Transverse colon (tissue), 4 donors: ENCODE measurements at regions not wholly inside any gene's neighbourhood (a gene's known extent, or its start where the extent isn't known, plus 50 kb on each side); places are given as distances from the start of the nearest gene placed in this dataset.

Experiments
- DNase-seq: peaks from one replicate; pipeline ENCODE4 v3.0.0-alpha.2; 2019
- H3K27ac ChIP-seq, 4 donors: fragments of 200-600 bp; sonication (generic); 2 replicates each; pipeline ENCODE4 v1.5.1; 2016 to 2018; ENCODE audit warnings: inconsistent platforms in 4 of 4
- H3K27me3 ChIP-seq: fragments of 200-600 bp; sonication (generic); 2 replicates; pipeline ENCODE4 v1.5.1; 2017; ENCODE audit warnings: inconsistent platforms
- H3K36me3 ChIP-seq, 4 donors: fragments of 200-600 bp; sonication (generic); 2 replicates each; pipeline ENCODE4 v1.5.1; 2017 to 2019; ENCODE audit warnings: inconsistent platforms in 4 of 4
- H3K4me1 ChIP-seq, 4 donors: fragments of 200-600 bp; sonication (generic); 2 replicates each; pipeline ENCODE4 v1.5.1; 2017 to 2020; ENCODE audit warnings: inconsistent platforms in 4 of 4
- H3K4me3 ChIP-seq, 4 donors: fragments of 200-600 bp; sonication (generic); 1 replicate in 1 of 4; 2 replicates in 3 of 4; pipeline versions ENCODE4 v1.5.1 to v1.6.1; 2017 to 2019; ENCODE audit warnings: inconsistent platforms in 4 of 4
- H3K9me3 ChIP-seq, 2 donors: fragments of 200-600 bp; sonication (generic); 2 replicates each; pipeline ENCODE4 v1.5.1; 2017 to 2019; ENCODE audit warnings: inconsistent platforms in 2 of 2
- CTCF ChIP-seq, 5 experiments: fragments of 200-600 bp in 3 of 5; fragments of 450-650 bp in 2 of 5; sonication (generic) in 3 of 5; IDR thresholded peaks; 1 replicate in 2 of 5; 2 replicates in 3 of 5; pipeline ENCODE4 v1.5.1; 2016 to 2017; ENCODE audit warnings: antibody characterized with exemption in 5 of 5, inconsistent platforms in 3 of 5, mild to moderate bottlenecking in 2 of 5, moderate library complexity in 1 of 5
- EP300 ChIP-seq: sonication (generic); formaldehyde crosslinking; IDR thresholded peaks from one replicate; pipeline ENCODE4 v1.6.1; 2017; ENCODE audit warnings: antibody characterized with exemption, low read depth
- POLR2A ChIP-seq: fragments of 450-650 bp; IDR thresholded peaks from one replicate; pipeline ENCODE4 v1.6.1; 2016; ENCODE audit warnings: antibody characterized with exemption, mild to moderate bottlenecking, moderate library complexity
- POLR2AphosphoS5 ChIP-seq, 3 donors: sonication (generic); formaldehyde crosslinking; IDR thresholded peaks; one replicate each; pipeline ENCODE4 v1.6.1; 2016; ENCODE audit warnings: antibody characterized with exemption in 3 of 3
- WGBS, 2 donors: methylation state at CpG; one replicate each; pipeline ENCODE4 v1.1.5; 2018; ENCODE audit warnings: low coverage in 1 of 2; 5-methylcytosine and 5-hydroxymethylcytosine counted together
- in situ Hi-C, 4 donors: fragments of 200-750 bp; cut with MboI; loops; one replicate each; pipeline versions ENCODE4 v1.15.0 to v1.15.1; 2017; ENCODE audit warnings: low sequenced_read_pairs in 3 of 4, low pct_ligation_motif_present in 1 of 4, low pct_unique_long_range_greater_than_20kb in 1 of 4
- intact Hi-C: fragments of 100-400 bp; cut with DNase I; formaldehyde crosslinking; loops from one replicate; pipeline ENCODE4 v1.15.1; 2023; ENCODE audit warnings: low total_unique reads

- no peak for DNase-seq
- TF ChIP-seq CTCF (IDR thresholded peaks at IDR 0.05) = no peak
- no peak for TF ChIP-seq POLR2A
- TF ChIP-seq POLR2AphosphoS5 (IDR thresholded peaks at IDR 0.05) = no peak
- no peak for TF ChIP-seq EP300
- H3K27ac ChIP-seq = no peak overlapping the region
- WGBS, 2 donors = 55% methylated on average over 11 of the region's 14 CpGs; no CpG with 5 or more reads in 1 of the 2 donors
- H3K4me1 ChIP-seq = no peaks in the 10 kb centered on the region
- no peaks in the 10 kb centered on the region for H3K9me3 ChIP-seq
- peaks cover under 1% of the 10 kb centered on the region for H3K27me3 ChIP-seq
- no peaks in the 10 kb centered on the region for H3K36me3 ChIP-seq
- in situ Hi-C loops (no loop called here), intact Hi-C loops (no loop called here)
- no peak overlapping the region for H3K4me3 ChIP-seq
Measured at GRCh38 chr22:49164773-49165320, 662.8 kb downstream of the BRD1 start.

GRCh38 chr22:49163960-49164690, 663.5 kb downstream of the BRD1 start:
- in situ Hi-C loops = no loop called here
- Histone ChIP-seq H3K9me3 (no peaks in the 10 kb centered on the region), H3K27me3 (peaks cover 7% of the 10 kb centered on the region), H3K4me3 (no peak overlapping the region), H3K4me1 (no peaks in the 10 kb centered on the region), H3K36me3 (no peaks in the 10 kb centered on the region), H3K27ac (no peak overlapping the region)
- WGBS, 2 donors = 70% methylated on average over 25 of the region's 25 CpGs; no CpG with 5 or more reads in 1 of the 2 donors
- DNase-seq = no peak
- intact Hi-C loops = no loop called here
- TF ChIP-seq EP300 (no peak), POLR2A (no peak), CTCF (IDR thresholded peaks at IDR 0.05) (no peak), POLR2AphosphoS5 (IDR thresholded peaks at IDR 0.05) (no peak)

GRCh38 chr22:49163258-49163959, 664.3 kb downstream of the BRD1 start:
- WGBS, 2 donors = 83 to 100% methylated on average over 3 to 17 of the region's 20 CpGs
- Histone ChIP-seq H3K4me3 (no peak overlapping the region), H3K27me3 (peaks cover 15% of the 10 kb centered on the region), H3K27ac (no peak overlapping the region), H3K9me3 (no peaks in the 10 kb centered on the region), H3K36me3 (no peaks in the 10 kb centered on the region), H3K4me1 (no peaks in the 10 kb centered on the region)
- in situ Hi-C loops (no loop called here), intact Hi-C loops (no loop called here)
- TF ChIP-seq POLR2A (no peak), CTCF (IDR thresholded peaks at IDR 0.05) (no peak), POLR2AphosphoS5 (IDR thresholded peaks at IDR 0.05) (no peak), EP300 (no peak)
- no peak for DNase-seq

- no peak for DNase-seq
- 88 to 100% methylated on average over 1 to 16 of the region's 16 CpGs for WGBS, 2 donors
- no peak for TF ChIP-seq POLR2A
- no peak for TF ChIP-seq EP300
- no peak for TF ChIP-seq CTCF (IDR thresholded peaks at IDR 0.05)
- no peak for TF ChIP-seq POLR2AphosphoS5 (IDR thresholded peaks at IDR 0.05)
- in situ Hi-C loops = no loop called here
- Histone ChIP-seq H3K27ac (no peak overlapping the region), H3K36me3 (no peaks in the 10 kb centered on the region), H3K27me3 (peaks cover 16% of the 10 kb centered on the region), H3K4me3 (no peak overlapping the region), H3K4me1 (no peaks in the 10 kb centered on the region), H3K9me3 (no peaks in the 10 kb centered on the region)
- intact Hi-C loops = no loop called here
Measured at GRCh38 chr22:49162841-49163240, 664.8 kb downstream of the BRD1 start.
